ENCODE measurements at regions not wholly inside any gene's neighbourhood (a gene's known extent, or its start where the extent isn't known, plus 50 kb on each side); places are given as distances from the start of the nearest gene placed in this dataset.

DNA sequence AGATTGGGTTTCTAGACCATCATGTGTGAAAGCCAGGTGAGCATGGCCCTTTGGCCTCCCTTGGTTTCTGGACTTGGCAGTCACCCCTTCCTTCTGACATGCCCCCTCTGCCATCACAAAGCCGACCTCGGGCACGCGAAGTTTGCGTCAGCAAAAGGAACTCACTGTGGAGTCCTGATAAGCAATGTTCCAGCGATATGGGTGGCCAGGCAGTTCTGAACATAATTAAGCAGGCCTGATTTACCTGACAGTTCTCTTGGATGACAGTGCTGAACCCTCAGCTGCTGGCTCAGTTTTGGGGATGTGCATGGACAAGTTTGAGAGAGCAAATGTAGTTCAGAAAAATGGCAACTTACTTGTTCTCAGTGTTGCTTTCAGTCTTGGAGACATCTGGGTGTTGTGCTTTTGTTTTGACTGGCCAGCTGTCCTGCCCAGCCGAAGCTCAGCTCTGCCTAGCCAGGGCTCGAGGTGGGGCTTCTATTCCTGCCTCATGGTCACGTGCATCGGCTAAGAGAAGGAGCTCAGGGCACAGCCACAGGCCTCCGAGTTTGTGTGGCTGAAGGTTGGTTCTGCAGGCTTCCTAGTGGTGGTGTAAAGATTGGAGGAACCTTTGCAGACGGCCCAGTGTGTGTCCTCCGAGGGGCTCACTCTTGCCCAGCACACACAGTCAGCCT, 78.3 kb downstream of the CLDN34 start:
- TF ChIP-seq, protein P1, sequence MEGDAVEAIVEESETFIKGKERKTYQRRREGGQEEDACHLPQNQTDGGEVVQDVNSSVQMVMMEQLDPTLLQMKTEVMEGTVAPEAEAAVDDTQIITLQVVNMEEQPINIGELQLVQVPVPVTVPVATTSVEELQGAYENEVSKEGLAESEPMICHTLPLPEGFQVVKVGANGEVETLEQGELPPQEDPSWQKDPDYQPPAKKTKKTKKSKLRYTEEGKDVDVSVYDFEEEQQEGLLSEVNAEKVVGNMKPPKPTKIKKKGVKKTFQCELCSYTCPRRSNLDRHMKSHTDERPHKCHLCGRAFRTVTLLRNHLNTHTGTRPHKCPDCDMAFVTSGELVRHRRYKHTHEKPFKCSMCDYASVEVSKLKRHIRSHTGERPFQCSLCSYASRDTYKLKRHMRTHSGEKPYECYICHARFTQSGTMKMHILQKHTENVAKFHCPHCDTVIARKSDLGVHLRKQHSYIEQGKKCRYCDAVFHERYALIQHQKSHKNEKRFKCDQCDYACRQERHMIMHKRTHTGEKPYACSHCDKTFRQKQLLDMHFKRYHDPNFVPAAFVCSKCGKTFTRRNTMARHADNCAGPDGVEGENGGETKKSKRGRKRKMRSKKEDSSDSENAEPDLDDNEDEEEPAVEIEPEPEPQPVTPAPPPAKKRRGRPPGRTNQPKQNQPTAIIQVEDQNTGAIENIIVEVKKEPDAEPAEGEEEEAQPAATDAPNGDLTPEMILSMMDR (IDR thresholded peaks at IDR 0.05) = no peak
- peak in 1 of 2 donors; percentile 12 for TF ChIP-seq POLR2A (IDR thresholded peaks at IDR 0.05)
